ENCODE measurements at regions not wholly inside any gene's neighbourhood (a gene's known extent, or its start where the extent isn't known, plus 50 kb on each side); places are given as distances from the start of the nearest gene placed in this dataset.

GRCh38 chr7:115763347-115763746 lies 267.2 kb downstream of the TFEC start:
- TF ChIP-seq EZH2 (IDR thresholded peaks at IDR 0.05; ENCODE audit: borderline replicate concordance, low read depth, low read length, poor library complexity, severe bottlenecking) = no peak
- TF ChIP-seq CTCF (conservative IDR thresholded peaks at IDR 0.05; ENCODE audit: low read depth, low read length) = no peak
- Histone ChIP-seq H3K9me3 (ENCODE audit: low read depth, low read length, poor library complexity, severe bottlenecking) (no peaks in the 10 kb centered on the region), H3K27me3 (replicated peaks; ENCODE audit: insufficient read depth, low read depth, low read length, poor library complexity) (peaks cover 31% of the 10 kb centered on the region), H3K36me3 (ENCODE audit: insufficient read depth, low read length, poor library complexity, severe bottlenecking) (no peaks in the 10 kb centered on the region), H3K4me1 (ENCODE audit: insufficient read depth, low read length, poor library complexity, severe bottlenecking) (no peaks in the 10 kb centered on the region), H3K27ac (ENCODE audit: low read depth, low read length, poor library complexity, severe bottlenecking) (no peak overlapping the region), H3K4me3 (ENCODE audit: low read depth, low read length, poor library complexity, severe bottlenecking) (no peak overlapping the region)
- BruUV-seq (replicated peaks) = no TSS peak
- POLR2A ChIA-PET (ENCODE audit: low non-redundant PET) = no interaction called here
- intact Hi-C loops (cut with micrococcal nuclease; ENCODE audit: unreplicated experiment) = no loop called here
- CTCF ChIA-PET = no interaction called here
- no peak for DNase-seq (ENCODE audit: low spot score)

- CTCF ChIA-PET = no interaction called here
- Histone ChIP-seq H3K9me3 (ENCODE audit: low read depth, low read length, poor library complexity, severe bottlenecking) (no peaks in the 10 kb centered on the region), H3K4me3 (ENCODE audit: low read depth, low read length, poor library complexity, severe bottlenecking) (no peak overlapping the region), H3K36me3 (ENCODE audit: insufficient read depth, low read length, poor library complexity, severe bottlenecking) (no peaks in the 10 kb centered on the region), H3K4me1 (ENCODE audit: insufficient read depth, low read length, poor library complexity, severe bottlenecking) (no peaks in the 10 kb centered on the region), H3K27ac (ENCODE audit: low read depth, low read length, poor library complexity, severe bottlenecking) (no peak overlapping the region), H3K27me3 (replicated peaks; ENCODE audit: insufficient read depth, low read depth, low read length, poor library complexity) (peaks cover 18% of the 10 kb centered on the region)
- BruUV-seq (replicated peaks) = no TSS peak
- TF ChIP-seq CTCF (conservative IDR thresholded peaks at IDR 0.05; ENCODE audit: low read depth, low read length) = no peak
- POLR2A ChIA-PET (ENCODE audit: low non-redundant PET) = interaction anchor here (0.6 kb wide), 1 partner anchor 938 kb away, joined by 4 read pairs; no protein-coding TSS in a partner anchor
- intact Hi-C loops (cut with micrococcal nuclease; ENCODE audit: unreplicated experiment) = no loop called here
- DNase-seq (ENCODE audit: low spot score) = no peak
These were observed 272.5 kb downstream of the TFEC start for GRCh38 chr7:115758025-115758424.

GRCh38 chr7:115754226-115754625 lies 276.3 kb downstream of the TFEC start:
- DNase-seq (ENCODE audit: low spot score) = no peak
- ChIA-PET CTCF (no interaction called here), POLR2A (ENCODE audit: low non-redundant PET) (no interaction called here)
- Histone ChIP-seq H3K4me3 (ENCODE audit: low read depth, low read length, poor library complexity, severe bottlenecking) (no peak overlapping the region), H3K27ac (ENCODE audit: low read depth, low read length, poor library complexity, severe bottlenecking) (no peak overlapping the region), H3K9me3 (ENCODE audit: low read depth, low read length, poor library complexity, severe bottlenecking) (no peaks in the 10 kb centered on the region), H3K36me3 (ENCODE audit: insufficient read depth, low read length, poor library complexity, severe bottlenecking) (no peaks in the 10 kb centered on the region), H3K4me1 (ENCODE audit: insufficient read depth, low read length, poor library complexity, severe bottlenecking) (no peaks in the 10 kb centered on the region), H3K27me3 (replicated peaks; ENCODE audit: insufficient read depth, low read depth, low read length, poor library complexity) (peaks cover 11% of the 10 kb centered on the region)
- no peak for TF ChIP-seq CTCF (conservative IDR thresholded peaks at IDR 0.05; ENCODE audit: low read depth, low read length)
- no peak for TF ChIP-seq EZH2 (IDR thresholded peaks at IDR 0.05; ENCODE audit: borderline replicate concordance, low read depth, low read length, poor library complexity, severe bottlenecking)
- intact Hi-C loops (cut with micrococcal nuclease; ENCODE audit: unreplicated experiment) = no loop called here
- no TSS peak for BruUV-seq (replicated peaks)

Measured in A673 (cell line).